ENCODE measurements at regions not wholly inside any gene's neighbourhood (a gene's known extent, or its start where the extent isn't known, plus 50 kb on each side); places are given as distances from the start of the nearest gene placed in this dataset.
"Not testable (repeated sequence)": the region's sequence is repeated elsewhere in the genome, so short reads cannot be mapped to it uniquely, and the experiment has no call there.

GRCh38 chr6:97969065-97969464 is 686.0 kb upstream of the MMS22L start:
- DNase-seq (ENCODE audit: low read depth, low spot score), result no peak
- Mint-ChIP-seq H3K27me3 (ENCODE audit: low read depth) (no peaks in the 10 kb centered on the region), H3K36me3 (ENCODE audit: low read depth) (no peaks in the 10 kb centered on the region), H3K4me3 (no peak overlapping the region), H3K4me1 (no peaks in the 10 kb centered on the region), H3K9me3 (peaks cover under 1% of the 10 kb centered on the region), H3K27ac (ENCODE audit: unreplicated experiment) (no peak overlapping the region)
- no peak for TF ChIP-seq CTCF (conservative IDR thresholded peaks at IDR 0.05)

GRCh38 chr6:97977084-97977483 is 694.1 kb upstream of the MMS22L start:
- no peaks in the 10 kb centered on the region for H3K4me1 Mint-ChIP-seq
- peaks cover 5% of the 10 kb centered on the region for H3K9me3 Mint-ChIP-seq
- no peak for DNase-seq (ENCODE audit: low read depth, low spot score)
- H3K27ac Mint-ChIP-seq (ENCODE audit: unreplicated experiment), result no peak overlapping the region
- no peaks in the 10 kb centered on the region for H3K36me3 Mint-ChIP-seq (ENCODE audit: low read depth)
- H3K27me3 Mint-ChIP-seq (ENCODE audit: low read depth), result no peaks in the 10 kb centered on the region
- TF ChIP-seq CTCF (conservative IDR thresholded peaks at IDR 0.05), result no peak
- H3K4me3 Mint-ChIP-seq, result no peak overlapping the region

GRCh38 chr6:97978855-97979271 is 695.8 kb upstream of the MMS22L start:
- no peak overlapping the region for H3K27ac Mint-ChIP-seq (ENCODE audit: unreplicated experiment)

GRCh38 chr6:97979285-97979684 is 696.3 kb upstream of the MMS22L start:
- peak; percentile 8 for TF ChIP-seq CTCF (conservative IDR thresholded peaks at IDR 0.05)
- not testable (repeated sequence) for H3K4me1 Mint-ChIP-seq; H3K9me3 Mint-ChIP-seq; H3K4me3 Mint-ChIP-seq; H3K27me3 Mint-ChIP-seq (ENCODE audit: low read depth); H3K27ac Mint-ChIP-seq (ENCODE audit: unreplicated experiment); DNase-seq (ENCODE audit: low read depth, low spot score); H3K36me3 Mint-ChIP-seq (ENCODE audit: low read depth)

More at GRCh38 chr6:97978855-97979271, 695.8 kb upstream of the MMS22L start:
- H3K4me3 Mint-ChIP-seq, result no peak overlapping the region
- no peaks in the 10 kb centered on the region for H3K4me1 Mint-ChIP-seq
- no peaks in the 10 kb centered on the region for H3K27me3 Mint-ChIP-seq (ENCODE audit: low read depth)
- peak; percentile 43 for TF ChIP-seq CTCF (conservative IDR thresholded peaks at IDR 0.05)
- H3K9me3 Mint-ChIP-seq, result peaks cover 5% of the 10 kb centered on the region
- no peaks in the 10 kb centered on the region for H3K36me3 Mint-ChIP-seq (ENCODE audit: low read depth)
- no peak for DNase-seq (ENCODE audit: low read depth, low spot score)

- no peak for DNase-seq (ENCODE audit: low read depth, low spot score)
- TF ChIP-seq CTCF (conservative IDR thresholded peaks at IDR 0.05), result no peak
- Mint-ChIP-seq H3K27ac (ENCODE audit: unreplicated experiment) (no peak overlapping the region), H3K4me3 (no peak overlapping the region), H3K4me1 (no peaks in the 10 kb centered on the region), H3K27me3 (ENCODE audit: low read depth) (no peaks in the 10 kb centered on the region), H3K9me3 (no peaks in the 10 kb centered on the region), H3K36me3 (ENCODE audit: low read depth) (no peaks in the 10 kb centered on the region)
Observed at GRCh38 chr6:97989451-97989850, 706.4 kb upstream of the MMS22L start.

GRCh38 chr6:97995158-97995557 is 712.1 kb upstream of the MMS22L start:
- no peak for TF ChIP-seq CTCF (conservative IDR thresholded peaks at IDR 0.05)
- H3K9me3 Mint-ChIP-seq, result no peaks in the 10 kb centered on the region
- H3K36me3 Mint-ChIP-seq (ENCODE audit: low read depth), result no peaks in the 10 kb centered on the region
- DNase-seq (ENCODE audit: low read depth, low spot score), result no peak
- H3K4me3 Mint-ChIP-seq, result no peak overlapping the region
- H3K27ac Mint-ChIP-seq (ENCODE audit: unreplicated experiment), result no peak overlapping the region
- H3K4me1 Mint-ChIP-seq, result peaks cover 5% of the 10 kb centered on the region
- H3K27me3 Mint-ChIP-seq (ENCODE audit: low read depth), result no peaks in the 10 kb centered on the region
